Lower lobe of right lung (tissue), 2 donors: ENCODE measurements at regions not wholly inside any gene's neighbourhood (a gene's known extent, or its start where the extent isn't known, plus 50 kb on each side); places are given as distances from the start of the nearest gene placed in this dataset.
"Not testable (repeated sequence)": the region's sequence is repeated elsewhere in the genome, so short reads cannot be mapped to it uniquely, and the experiment has no call there.

Experiments
- ATAC-seq, 2 donors: fragments of 200-7000 bp; cut with Tn5 transposase; one replicate each; pipeline ENCODE4 v1.9.1; 2020 to 2022; ENCODE audit warnings: mild to moderate bottlenecking in 2 of 2, moderate library complexity in 2 of 2
- DNase-seq: peaks from one replicate; pipeline ENCODE4 v3.0.0-alpha.2; 2020
- H3K27ac ChIP-seq: fragments of 200-600 bp; one replicate; pipeline ENCODE4 v1.8.0; 2022
- H3K27me3 ChIP-seq: fragments of 200-600 bp; one replicate; pipeline ENCODE4 v1.8.0; 2022; ENCODE audit warnings: low read depth
- H3K36me3 ChIP-seq: fragments of 200-600 bp; one replicate; pipeline ENCODE4 v1.8.0; 2022; ENCODE audit warnings: mild to moderate bottlenecking
- H3K4me1 ChIP-seq: fragments of 200-600 bp; one replicate; pipeline ENCODE4 v1.8.0; 2022
- H3K4me3 ChIP-seq: fragments of 200-600 bp; one replicate; pipeline ENCODE4 v1.8.0; 2022; ENCODE audit warnings: mild to moderate bottlenecking
- H3K9me3 ChIP-seq: fragments of 200-600 bp; one replicate; pipeline ENCODE4 v1.8.0; 2022
- CTCF ChIP-seq: fragments of 200-600 bp; IDR thresholded peaks from one replicate; pipeline ENCODE4 v1.8.0; 2022; ENCODE audit warnings: antibody characterized with exemption, mild to moderate bottlenecking
- intact Hi-C: fragments of 100-400 bp; cut with DNase I; formaldehyde crosslinking; loops from one replicate; pipeline ENCODE4 v1.11.0; 2022
- donor health status: DM: no; HTN: yes; CAD: no; lungs with severe emphysema.

- Histone ChIP-seq H3K4me1 (no peaks in the 10 kb centered on the region), H3K9me3 (no peaks in the 10 kb centered on the region), H3K36me3 (no peaks in the 10 kb centered on the region), H3K27ac (no peak overlapping the region), H3K27me3 (no peaks in the 10 kb centered on the region), H3K4me3 (no peak overlapping the region)
- intact Hi-C loops: no loop called here
- DNase-seq (no peak), ATAC-seq (no peak)
- TF ChIP-seq CTCF: no peak
Measured at GRCh38 chr2:2896643-2897042, 481.0 kb downstream of the EIPR1 start.

- H3K9me3 ChIP-seq: no peaks in the 10 kb centered on the region
- no peak overlapping the region for H3K4me3 ChIP-seq
- no peak overlapping the region for H3K27ac ChIP-seq
- no peak for ATAC-seq
- no peak for DNase-seq
- no peaks in the 10 kb centered on the region for H3K36me3 ChIP-seq
- H3K4me1 ChIP-seq: no peaks in the 10 kb centered on the region
- TF ChIP-seq CTCF: no peak
- no peaks in the 10 kb centered on the region for H3K27me3 ChIP-seq
- intact Hi-C loops: no loop called here
Measured at GRCh38 chr2:2896011-2896410, 481.6 kb downstream of the EIPR1 start.

GRCh38 chr2:2894011-2894410 is 483.6 kb downstream of the EIPR1 start:
- H3K27ac ChIP-seq, H3K36me3 ChIP-seq, H3K4me1 ChIP-seq, ATAC-seq, H3K4me3 ChIP-seq, intact Hi-C loops, H3K27me3 ChIP-seq, H3K9me3 ChIP-seq, DNase-seq: not testable (repeated sequence)

- no peak for TF ChIP-seq CTCF
- Histone ChIP-seq H3K27ac (no peak overlapping the region), H3K36me3 (no peaks in the 10 kb centered on the region), H3K9me3 (no peaks in the 10 kb centered on the region), H3K4me3 (no peak overlapping the region), H3K4me1 (no peaks in the 10 kb centered on the region), H3K27me3 (no peaks in the 10 kb centered on the region)
- intact Hi-C loops: no loop called here
- ATAC-seq: no peak
- DNase-seq: no peak
Measured at GRCh38 chr2:2892892-2893291, 484.7 kb downstream of the EIPR1 start.

- ATAC-seq (no peak), DNase-seq (no peak)
- Histone ChIP-seq H3K9me3 (no peaks in the 10 kb centered on the region), H3K4me3 (no peak overlapping the region), H3K36me3 (no peaks in the 10 kb centered on the region), H3K27me3 (no peaks in the 10 kb centered on the region), H3K27ac (no peak overlapping the region), H3K4me1 (no peaks in the 10 kb centered on the region)
- no peak for TF ChIP-seq CTCF
- intact Hi-C loops: no loop called here
Measured at GRCh38 chr2:2892378-2892777, 485.2 kb downstream of the EIPR1 start.

GRCh38 chr2:2890901-2891300 is 486.7 kb downstream of the EIPR1 start:
- intact Hi-C loops: no loop called here
- no peaks in the 10 kb centered on the region for H3K36me3 ChIP-seq
- TF ChIP-seq CTCF: no peak
- DNase-seq (no peak), ATAC-seq (peak in 1 of 2 donors; percentile 23)
- H3K9me3 ChIP-seq: no peaks in the 10 kb centered on the region
- no peak overlapping the region for H3K4me3 ChIP-seq
- H3K27me3 ChIP-seq: no peaks in the 10 kb centered on the region
- no peak overlapping the region for H3K27ac ChIP-seq
- no peaks in the 10 kb centered on the region for H3K4me1 ChIP-seq
